ENCODE measurements at regions not wholly inside any gene's neighbourhood (a gene's known extent, or its start where the extent isn't known, plus 50 kb on each side); places are given as distances from the start of the nearest gene placed in this dataset.

DNA sequence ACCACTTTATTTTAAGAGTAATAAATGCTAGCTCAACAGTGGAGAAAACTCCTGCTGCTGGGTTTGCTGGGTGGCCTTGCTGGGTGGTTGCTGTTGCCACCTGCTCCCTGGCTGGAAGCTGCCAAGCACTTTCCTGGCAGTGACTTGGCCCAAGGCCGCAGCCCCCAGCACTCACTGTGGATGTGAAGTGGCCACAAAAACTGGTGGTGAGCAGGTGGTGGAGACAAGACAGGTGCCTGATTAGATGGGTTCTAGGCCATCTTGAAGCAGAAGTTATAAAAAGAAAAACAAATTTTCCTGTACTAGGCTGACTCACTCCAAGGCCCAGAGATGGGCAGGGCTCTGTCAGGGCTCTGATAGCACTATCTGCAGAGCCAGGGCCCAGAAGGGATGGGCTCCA, 224.7 kb upstream of the NLRP1 start:
- Histone ChIP-seq H3K27me3 (replicated peaks in 1 of 7) (peaks cover 0 to 34% (median 5%) of the 10 kb centered on the region in 7 donors), H3K27ac (no peak overlapping the region), H3K36me3 (no peaks in the 10 kb centered on the region), H3K4me1 (no peaks in the 10 kb centered on the region), H3K4me3 (no peak overlapping the region), H3K9me3 (peaks cover 4 to 50% (median 43%) of the 10 kb centered on the region in 8 donors)
- intact Hi-C loops (cut with DNase I; ENCODE audit: low total_unique reads), result no loop called here
- 85 to 100% (median 89%) methylated on average over 1 of the region's 1 CpG for WGBS, 5 donors
- DNase-seq, result no peak
- TF ChIP-seq POLR2AphosphoS5 (IDR thresholded peaks at IDR 0.05), result no peak
- TF ChIP-seq POLR2A (IDR thresholded peaks at IDR 0.05), result no peak
- TF ChIP-seq, protein P1, sequence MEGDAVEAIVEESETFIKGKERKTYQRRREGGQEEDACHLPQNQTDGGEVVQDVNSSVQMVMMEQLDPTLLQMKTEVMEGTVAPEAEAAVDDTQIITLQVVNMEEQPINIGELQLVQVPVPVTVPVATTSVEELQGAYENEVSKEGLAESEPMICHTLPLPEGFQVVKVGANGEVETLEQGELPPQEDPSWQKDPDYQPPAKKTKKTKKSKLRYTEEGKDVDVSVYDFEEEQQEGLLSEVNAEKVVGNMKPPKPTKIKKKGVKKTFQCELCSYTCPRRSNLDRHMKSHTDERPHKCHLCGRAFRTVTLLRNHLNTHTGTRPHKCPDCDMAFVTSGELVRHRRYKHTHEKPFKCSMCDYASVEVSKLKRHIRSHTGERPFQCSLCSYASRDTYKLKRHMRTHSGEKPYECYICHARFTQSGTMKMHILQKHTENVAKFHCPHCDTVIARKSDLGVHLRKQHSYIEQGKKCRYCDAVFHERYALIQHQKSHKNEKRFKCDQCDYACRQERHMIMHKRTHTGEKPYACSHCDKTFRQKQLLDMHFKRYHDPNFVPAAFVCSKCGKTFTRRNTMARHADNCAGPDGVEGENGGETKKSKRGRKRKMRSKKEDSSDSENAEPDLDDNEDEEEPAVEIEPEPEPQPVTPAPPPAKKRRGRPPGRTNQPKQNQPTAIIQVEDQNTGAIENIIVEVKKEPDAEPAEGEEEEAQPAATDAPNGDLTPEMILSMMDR (IDR thresholded peaks at IDR 0.05 in 8 of 11, conservative IDR thresholded peaks at IDR 0.05 in 3 of 11), result no peak

DNA sequence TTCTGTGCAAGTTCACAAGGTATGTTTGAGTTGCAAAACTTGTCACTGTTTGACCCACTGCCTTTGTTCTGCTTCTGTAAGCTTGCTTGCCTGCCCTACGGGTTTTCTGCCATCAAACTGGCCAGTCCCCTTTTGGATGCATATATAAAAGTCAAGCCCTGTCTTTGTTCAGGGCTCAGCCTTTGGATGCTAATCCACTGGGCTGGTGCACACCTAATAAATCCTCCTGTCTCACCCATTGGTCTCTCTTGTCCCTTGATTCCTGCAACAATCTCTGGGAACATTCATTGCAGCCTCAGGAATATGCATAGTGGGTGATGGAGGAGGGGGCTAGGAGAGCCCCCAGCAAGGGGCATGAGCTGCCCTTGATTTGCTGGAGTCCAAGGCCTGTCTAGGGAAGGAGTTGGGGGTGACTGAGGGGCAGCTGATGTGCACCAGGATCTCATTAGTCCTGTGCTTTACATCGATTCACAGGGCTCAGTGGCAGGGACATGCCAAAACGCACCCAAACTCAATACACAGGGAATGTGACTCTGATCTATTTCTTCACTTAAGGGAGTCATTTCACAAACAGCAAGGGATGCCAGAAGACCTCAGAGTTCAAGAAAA, 225.4 kb upstream of the NLRP1 start:
- TF ChIP-seq, protein P1 (IDR thresholded peaks at IDR 0.05 in 8 of 11, conservative IDR thresholded peaks at IDR 0.05 in 3 of 11), result no peak
- TF ChIP-seq POLR2A (IDR thresholded peaks at IDR 0.05) (no peak), POLR2AphosphoS5 (IDR thresholded peaks at IDR 0.05) (no peak)
- no peaks in the 10 kb centered on the region for H3K4me1 ChIP-seq
- H3K27ac ChIP-seq, result no peak overlapping the region
- intact Hi-C loops (cut with DNase I; ENCODE audit: low total_unique reads), result no loop called here
- H3K9me3 ChIP-seq, result peaks cover 4 to 50% (median 43%) of the 10 kb centered on the region in 8 donors
- H3K36me3 ChIP-seq, result no peaks in the 10 kb centered on the region
- no peak for DNase-seq
- no peak overlapping the region for H3K4me3 ChIP-seq
- peaks cover 0 to 33% (median 5%) of the 10 kb centered on the region in 7 donors for H3K27me3 ChIP-seq (replicated peaks in 1 of 7)
- 67 to 92% (median 84%) methylated on average over 3 of the region's 3 CpGs for WGBS, 5 donors

DNA sequence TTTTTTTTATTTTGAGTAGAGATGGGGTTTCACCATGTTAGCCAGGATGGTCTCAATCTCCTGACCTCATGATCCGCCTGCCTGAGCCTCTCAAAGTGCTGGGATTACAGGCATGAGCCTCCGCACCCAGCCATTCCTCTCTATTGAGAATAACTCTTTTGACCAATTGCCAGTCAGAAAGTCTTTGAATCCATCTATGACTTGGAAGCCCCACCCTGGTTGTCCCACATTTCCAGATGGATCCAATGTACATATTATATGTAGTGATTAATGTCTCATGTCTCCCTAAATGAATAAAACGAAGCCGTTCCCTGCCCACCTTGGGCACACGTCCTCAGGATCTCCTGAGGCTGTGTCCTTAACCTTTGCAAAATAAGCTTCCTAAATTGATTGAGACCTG, 228.3 kb upstream of the NLRP1 start:
- no peak for DNase-seq
- H3K36me3 ChIP-seq, result no peaks in the 10 kb centered on the region
- no peaks in the 10 kb centered on the region for H3K4me1 ChIP-seq
- TF ChIP-seq POLR2AphosphoS5 (IDR thresholded peaks at IDR 0.05) (no peak), POLR2A (IDR thresholded peaks at IDR 0.05) (no peak)
- WGBS, 5 donors, result 82 to 89% (median 84%) methylated on average over 5 of the region's 5 CpGs
- peaks cover 0 to 56% (median 6%) of the 10 kb centered on the region in 7 donors for H3K27me3 ChIP-seq (replicated peaks in 1 of 7)
- H3K4me3 ChIP-seq, result no peak overlapping the region
- intact Hi-C loops (cut with DNase I; ENCODE audit: low total_unique reads), result no loop called here
- H3K9me3 ChIP-seq, result peaks cover 4 to 50% (median 43%) of the 10 kb centered on the region in 8 donors
- no peak overlapping the region for H3K27ac ChIP-seq

DNA sequence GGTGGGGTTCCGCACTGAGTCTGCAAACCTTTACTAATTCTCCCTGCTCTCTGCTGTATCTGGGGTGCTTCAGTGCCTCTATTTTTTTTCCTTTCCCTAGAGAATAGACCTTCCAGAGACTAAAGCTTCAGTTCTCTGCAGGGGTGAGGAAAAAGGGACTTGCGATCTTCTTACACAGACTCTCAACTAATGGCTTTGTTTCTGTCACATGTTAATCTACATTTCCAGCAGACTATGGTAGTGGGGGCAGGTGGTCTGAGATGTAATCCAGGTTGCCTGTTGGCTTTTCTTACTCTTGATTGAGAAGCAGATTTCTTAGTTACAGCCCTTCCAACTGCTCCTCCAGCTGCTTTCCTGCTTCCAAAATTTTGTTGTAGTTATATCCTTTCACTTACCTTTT, 229.0 kb upstream of the NLRP1 start:
- H3K27ac ChIP-seq, result no peak overlapping the region
- DNase-seq, result no peak
- TF ChIP-seq POLR2A (IDR thresholded peaks at IDR 0.05) (no peak), POLR2AphosphoS5 (IDR thresholded peaks at IDR 0.05) (no peak)
- TF ChIP-seq, protein P1 (IDR thresholded peaks at IDR 0.05 in 8 of 11, conservative IDR thresholded peaks at IDR 0.05 in 3 of 11), result no peak
- 77 to 92% (median 84%) methylated on average over 2 of the region's 2 CpGs for WGBS, 5 donors
- H3K4me1 ChIP-seq, result no peaks in the 10 kb centered on the region
- H3K36me3 ChIP-seq, result no peaks in the 10 kb centered on the region
- no peak overlapping the region for H3K4me3 ChIP-seq
- intact Hi-C loops (cut with DNase I; ENCODE audit: low total_unique reads), result no loop called here
- H3K27me3 ChIP-seq (replicated peaks in 1 of 7), result peaks cover 0 to 56% (median 6%) of the 10 kb centered on the region in 7 donors
- peaks cover 4 to 44% (median 38%) of the 10 kb centered on the region in 8 donors for H3K9me3 ChIP-seq

Data from spleen (tissue), 11 donors.